ENCODE measurements at regions not wholly inside any gene's neighbourhood (a gene's known extent, or its start where the extent isn't known, plus 50 kb on each side); places are given as distances from the start of the nearest gene placed in this dataset.

GRCh38 chr1:60828944-60829343 is 253.4 kb upstream of the NFIA start:
- TF ChIP-seq EZH2 (IDR thresholded peaks at IDR 0.05) (no peak), POLR2AphosphoS5 (IDR thresholded peaks at IDR 0.05; ENCODE audit: borderline replicate concordance, low read depth, low read length) (no peak), FOXP2 (optimal IDR thresholded peaks at IDR 0.05; ENCODE audit: control extremely low read depth, extremely low read length, insufficient read depth) (no peak)

Measured in SK-N-MC (cell line).